Ishikawa (cell line): ENCODE measurements at regions not wholly inside any gene's neighbourhood (a gene's known extent, or its start where the extent isn't known, plus 50 kb on each side); places are given as distances from the start of the nearest gene placed in this dataset.

Source experiments
- CEBPB ChIP-seq: IDR thresholded peaks from 2 replicates; pipeline ENCODE4 v1.6.1; 2012
- CREB1 ChIP-seq: IDR thresholded peaks from 2 replicates; pipeline ENCODE4 v1.6.1; 2012; ENCODE audit warnings: low read depth
- EGR1 ChIP-seq: IDR thresholded peaks from 2 replicates; pipeline ENCODE4 v1.6.1; 2012
- EP300 ChIP-seq: IDR thresholded peaks from 2 replicates; pipeline ENCODE4 v1.6.1; 2012; ENCODE audit warnings: borderline replicate concordance
- FOXM1 ChIP-seq: IDR thresholded peaks from 2 replicates; pipeline ENCODE4 v1.6.1; 2012; ENCODE audit warnings: low read depth, borderline replicate concordance
- NFIC ChIP-seq: IDR thresholded peaks from 2 replicates; pipeline ENCODE4 v1.6.1; 2012
- RAD21 ChIP-seq: IDR thresholded peaks from 2 replicates; pipeline ENCODE4 v1.6.1; 2012; ENCODE audit warnings: low read depth
- TAF1 ChIP-seq: IDR thresholded peaks from 2 replicates; pipeline ENCODE4 v1.6.1; 2012; ENCODE audit warnings: low read depth, mild to moderate bottlenecking
- TCF12 ChIP-seq: IDR thresholded peaks from 2 replicates; pipeline ENCODE4 v1.6.1; 2012; ENCODE audit warnings: low read depth
- TEAD4 ChIP-seq: IDR thresholded peaks from 2 replicates; pipeline ENCODE4 v1.6.1; 2012
- YY1 ChIP-seq: IDR thresholded peaks from 2 replicates; pipeline ENCODE4 v1.6.1; 2012; ENCODE audit warnings: low read depth
- TF ChIP-seq, protein P1 (sequence below): IDR thresholded peaks from 2 replicates; pipeline ENCODE4 v1.6.1; 2012
- TF ChIP-seq, protein P2 (sequence below): IDR thresholded peaks from 2 replicates; pipeline ENCODE4 v1.6.1; 2012; ENCODE audit warnings: low read depth, mild to moderate bottlenecking
- TF ChIP-seq, protein P3 (sequence below): IDR thresholded peaks from 2 replicates; pipeline ENCODE4 v1.6.1; 2012

DNA sequence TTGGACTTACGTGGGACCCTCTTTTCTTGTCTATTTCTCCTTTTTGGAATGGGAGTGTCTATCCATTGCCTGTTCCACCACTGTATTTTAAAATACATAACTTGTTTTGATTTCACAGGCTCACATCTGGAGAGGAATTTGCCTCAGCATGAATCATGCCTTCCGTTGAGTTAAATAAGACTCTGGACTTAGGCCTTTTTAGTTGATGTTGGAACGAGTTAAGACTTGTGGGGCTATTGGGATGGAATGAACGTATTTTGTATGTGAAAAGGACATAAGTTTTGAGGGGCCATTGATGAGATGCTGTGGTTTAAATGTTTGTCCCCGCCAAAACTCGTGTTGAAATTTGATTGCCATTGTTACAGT is 66.2 kb downstream of the BEX3 start:
- TF ChIP-seq TEAD4 = no peak
- no peak for TF ChIP-seq EP300
- TF ChIP-seq, protein P1, sequence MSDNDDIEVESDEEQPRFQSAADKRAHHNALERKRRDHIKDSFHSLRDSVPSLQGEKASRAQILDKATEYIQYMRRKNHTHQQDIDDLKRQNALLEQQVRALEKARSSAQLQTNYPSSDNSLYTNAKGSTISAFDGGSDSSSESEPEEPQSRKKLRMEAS = no peak
- TF ChIP-seq EGR1 = no peak
- TF ChIP-seq YY1 = no peak
- TF ChIP-seq CREB1 = no peak
- TF ChIP-seq TAF1 = no peak
- TF ChIP-seq NFIC = no peak
- TF ChIP-seq RAD21 = no peak
- TF ChIP-seq CEBPB = no peak
- TF ChIP-seq, protein P2, sequence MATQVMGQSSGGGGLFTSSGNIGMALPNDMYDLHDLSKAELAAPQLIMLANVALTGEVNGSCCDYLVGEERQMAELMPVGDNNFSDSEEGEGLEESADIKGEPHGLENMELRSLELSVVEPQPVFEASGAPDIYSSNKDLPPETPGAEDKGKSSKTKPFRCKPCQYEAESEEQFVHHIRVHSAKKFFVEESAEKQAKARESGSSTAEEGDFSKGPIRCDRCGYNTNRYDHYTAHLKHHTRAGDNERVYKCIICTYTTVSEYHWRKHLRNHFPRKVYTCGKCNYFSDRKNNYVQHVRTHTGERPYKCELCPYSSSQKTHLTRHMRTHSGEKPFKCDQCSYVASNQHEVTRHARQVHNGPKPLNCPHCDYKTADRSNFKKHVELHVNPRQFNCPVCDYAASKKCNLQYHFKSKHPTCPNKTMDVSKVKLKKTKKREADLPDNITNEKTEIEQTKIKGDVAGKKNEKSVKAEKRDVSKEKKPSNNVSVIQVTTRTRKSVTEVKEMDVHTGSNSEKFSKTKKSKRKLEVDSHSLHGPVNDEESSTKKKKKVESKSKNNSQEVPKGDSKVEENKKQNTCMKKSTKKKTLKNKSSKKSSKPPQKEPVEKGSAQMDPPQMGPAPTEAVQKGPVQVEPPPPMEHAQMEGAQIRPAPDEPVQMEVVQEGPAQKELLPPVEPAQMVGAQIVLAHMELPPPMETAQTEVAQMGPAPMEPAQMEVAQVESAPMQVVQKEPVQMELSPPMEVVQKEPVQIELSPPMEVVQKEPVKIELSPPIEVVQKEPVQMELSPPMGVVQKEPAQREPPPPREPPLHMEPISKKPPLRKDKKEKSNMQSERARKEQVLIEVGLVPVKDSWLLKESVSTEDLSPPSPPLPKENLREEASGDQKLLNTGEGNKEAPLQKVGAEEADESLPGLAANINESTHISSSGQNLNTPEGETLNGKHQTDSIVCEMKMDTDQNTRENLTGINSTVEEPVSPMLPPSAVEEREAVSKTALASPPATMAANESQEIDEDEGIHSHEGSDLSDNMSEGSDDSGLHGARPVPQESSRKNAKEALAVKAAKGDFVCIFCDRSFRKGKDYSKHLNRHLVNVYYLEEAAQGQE = no peak
- TF ChIP-seq FOXM1 = no peak
- no peak for TF ChIP-seq TCF12
- TF ChIP-seq, protein P3, sequence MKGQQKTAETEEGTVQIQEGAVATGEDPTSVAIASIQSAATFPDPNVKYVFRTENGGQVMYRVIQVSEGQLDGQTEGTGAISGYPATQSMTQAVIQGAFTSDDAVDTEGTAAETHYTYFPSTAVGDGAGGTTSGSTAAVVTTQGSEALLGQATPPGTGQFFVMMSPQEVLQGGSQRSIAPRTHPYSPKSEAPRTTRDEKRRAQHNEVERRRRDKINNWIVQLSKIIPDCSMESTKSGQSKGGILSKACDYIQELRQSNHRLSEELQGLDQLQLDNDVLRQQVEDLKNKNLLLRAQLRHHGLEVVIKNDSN = no peak
